GM21619 (cell line): ENCODE measurements at regions not wholly inside any gene's neighbourhood (a gene's known extent, or its start where the extent isn't known, plus 50 kb on each side); places are given as distances from the start of the nearest gene placed in this dataset.
"Not testable (repeated sequence)": the region's sequence is repeated elsewhere in the genome, so short reads cannot be mapped to it uniquely, and the experiment has no call there.

Source experiments
- ATAC-seq: cut with Tn5 transposase; IDR thresholded peaks from one replicate; pipeline ENCODE4 v1.9.1; 2021; ENCODE audit not compliant: unreplicated experiment

GRCh38 chr5:91998774-91999173 is 615.7 kb upstream of the ARRDC3 start:
- ATAC-seq = no peak

- no peak for ATAC-seq
Measured at GRCh38 chr5:91983869-91984268, 600.8 kb upstream of the ARRDC3 start.

GRCh38 chr5:91978221-91978882 is 595.2 kb upstream of the ARRDC3 start:
- ATAC-seq = no peak

- no peak for ATAC-seq
Measured at GRCh38 chr5:91977579-91977978, 594.5 kb upstream of the ARRDC3 start.

GRCh38 chr5:91976451-91976850 is 593.3 kb upstream of the ARRDC3 start:
- no peak for ATAC-seq

- no peak for ATAC-seq
Measured at GRCh38 chr5:91963166-91963565, 580.0 kb upstream of the ARRDC3 start.

- ATAC-seq = no peak
Measured at GRCh38 chr5:91957666-91958065, 574.5 kb upstream of the ARRDC3 start.

GRCh38 chr5:91956738-91957137 is 573.6 kb upstream of the ARRDC3 start:
- no peak for ATAC-seq

- ATAC-seq = no peak
Measured at GRCh38 chr5:91955610-91956009, 572.5 kb upstream of the ARRDC3 start.

GRCh38 chr5:91954136-91954535 is 571.0 kb upstream of the ARRDC3 start:
- no peak for ATAC-seq

- no peak for ATAC-seq
Measured at GRCh38 chr5:91950328-91950727, 567.2 kb upstream of the ARRDC3 start.

- ATAC-seq = no peak
Measured at GRCh38 chr5:91946870-91947269, 563.8 kb upstream of the ARRDC3 start.

GRCh38 chr5:91941588-91941987 is 558.5 kb upstream of the ARRDC3 start:
- ATAC-seq = no peak

- ATAC-seq = no peak
Measured at GRCh38 chr5:91938441-91938840, 555.3 kb upstream of the ARRDC3 start.

- ATAC-seq = no peak
Measured at GRCh38 chr5:91937121-91937520, 554.0 kb upstream of the ARRDC3 start.

- no peak for ATAC-seq
Measured at GRCh38 chr5:91929522-91929817, 546.4 kb upstream of the ARRDC3 start.

GRCh38 chr5:91928754-91929521 is 545.8 kb upstream of the ARRDC3 start:
- peak; percentile 57 for ATAC-seq

- no peak for ATAC-seq
Measured at GRCh38 chr5:91927439-91927838, 544.3 kb upstream of the ARRDC3 start.

- no peak for ATAC-seq
Measured at GRCh38 chr5:91925249-91925648, 542.1 kb upstream of the ARRDC3 start.

- not testable (repeated sequence) for ATAC-seq
Measured at GRCh38 chr5:91917037-91917814, 534.1 kb upstream of the ARRDC3 start.

GRCh38 chr5:91910655-91911054 is 527.5 kb upstream of the ARRDC3 start:
- ATAC-seq = no peak

GRCh38 chr5:91910247-91910646 is 527.1 kb upstream of the ARRDC3 start:
- ATAC-seq = no peak
